Nephron (organoid): ENCODE measurements at regions not wholly inside any gene's neighbourhood (a gene's known extent, or its start where the extent isn't known, plus 50 kb on each side); places are given as distances from the start of the nearest gene placed in this dataset.

Source experiments
- H3K27ac Mint-ChIP-seq, 3 experiments: 2 replicates each; pipeline ENCODE4 v1.8.0; 2020; ENCODE audit warnings: mixed read lengths in 3 of 3, mild to moderate bottlenecking in 2 of 3, moderate library complexity in 1 of 3
- H3K27me3 Mint-ChIP-seq: 2 replicates; pipeline ENCODE4 v1.8.0; 2021; ENCODE audit warnings: low read depth, mild to moderate bottlenecking, moderate library complexity, mixed read lengths
- H3K36me3 Mint-ChIP-seq: 2 replicates; pipeline ENCODE4 v1.8.0; 2020; ENCODE audit warnings: low read depth, mixed read lengths
- H3K4me1 Mint-ChIP-seq: 2 replicates; pipeline ENCODE4 v1.8.0; 2020; ENCODE audit warnings: mixed read lengths
- H3K4me3 Mint-ChIP-seq, 3 experiments: 2 replicates each; pipeline ENCODE4 v1.8.0; 2020; ENCODE audit warnings: mild to moderate bottlenecking in 3 of 3, mixed read lengths in 3 of 3, moderate library complexity in 2 of 3
- H3K9me3 Mint-ChIP-seq: 2 replicates; pipeline ENCODE4 v1.8.0; 2020; ENCODE audit warnings: mixed read lengths
- TF ChIP-seq, protein P1 (sequence below), 3 experiments: fragments of 200-600 bp; sonication (generic); IDR thresholded peaks; one replicate each; pipeline ENCODE4 v1.5.0; 2021; ENCODE audit warnings: antibody characterized with exemption in 3 of 3; ENCODE audit not compliant: unreplicated experiment in 3 of 3

DNA sequence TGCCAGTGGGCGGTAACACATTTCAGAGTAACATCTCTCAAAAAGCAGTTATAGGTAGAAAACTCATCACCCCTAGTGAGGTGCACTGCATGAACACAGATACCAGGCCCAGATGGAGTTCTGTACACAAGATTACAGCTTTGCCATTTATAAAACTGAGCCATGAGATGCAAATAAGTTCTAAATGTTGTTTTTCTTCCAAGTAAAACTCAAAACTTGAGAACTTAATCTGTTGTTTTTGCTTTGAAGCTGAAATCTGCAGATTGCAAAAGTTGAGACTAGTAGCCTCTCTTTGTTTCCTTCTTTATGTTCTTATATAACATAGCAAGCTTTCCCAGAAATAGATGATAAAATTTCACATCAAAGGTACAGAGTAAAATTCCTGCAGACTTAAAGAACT lies 434.1 kb downstream of the PLK2 start:
- Mint-ChIP-seq H3K4me3 (no peak overlapping the region), H3K9me3 (no peaks in the 10 kb centered on the region), H3K4me1 (no peaks in the 10 kb centered on the region), H3K36me3 (no peaks in the 10 kb centered on the region), H3K27me3 (no peaks in the 10 kb centered on the region), H3K27ac (no peak overlapping the region)
- TF ChIP-seq, protein P1, sequence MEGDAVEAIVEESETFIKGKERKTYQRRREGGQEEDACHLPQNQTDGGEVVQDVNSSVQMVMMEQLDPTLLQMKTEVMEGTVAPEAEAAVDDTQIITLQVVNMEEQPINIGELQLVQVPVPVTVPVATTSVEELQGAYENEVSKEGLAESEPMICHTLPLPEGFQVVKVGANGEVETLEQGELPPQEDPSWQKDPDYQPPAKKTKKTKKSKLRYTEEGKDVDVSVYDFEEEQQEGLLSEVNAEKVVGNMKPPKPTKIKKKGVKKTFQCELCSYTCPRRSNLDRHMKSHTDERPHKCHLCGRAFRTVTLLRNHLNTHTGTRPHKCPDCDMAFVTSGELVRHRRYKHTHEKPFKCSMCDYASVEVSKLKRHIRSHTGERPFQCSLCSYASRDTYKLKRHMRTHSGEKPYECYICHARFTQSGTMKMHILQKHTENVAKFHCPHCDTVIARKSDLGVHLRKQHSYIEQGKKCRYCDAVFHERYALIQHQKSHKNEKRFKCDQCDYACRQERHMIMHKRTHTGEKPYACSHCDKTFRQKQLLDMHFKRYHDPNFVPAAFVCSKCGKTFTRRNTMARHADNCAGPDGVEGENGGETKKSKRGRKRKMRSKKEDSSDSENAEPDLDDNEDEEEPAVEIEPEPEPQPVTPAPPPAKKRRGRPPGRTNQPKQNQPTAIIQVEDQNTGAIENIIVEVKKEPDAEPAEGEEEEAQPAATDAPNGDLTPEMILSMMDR (IDR thresholded peaks at IDR 0.05; ENCODE audit: unreplicated experiment in 3 of 3) = no peak

DNA sequence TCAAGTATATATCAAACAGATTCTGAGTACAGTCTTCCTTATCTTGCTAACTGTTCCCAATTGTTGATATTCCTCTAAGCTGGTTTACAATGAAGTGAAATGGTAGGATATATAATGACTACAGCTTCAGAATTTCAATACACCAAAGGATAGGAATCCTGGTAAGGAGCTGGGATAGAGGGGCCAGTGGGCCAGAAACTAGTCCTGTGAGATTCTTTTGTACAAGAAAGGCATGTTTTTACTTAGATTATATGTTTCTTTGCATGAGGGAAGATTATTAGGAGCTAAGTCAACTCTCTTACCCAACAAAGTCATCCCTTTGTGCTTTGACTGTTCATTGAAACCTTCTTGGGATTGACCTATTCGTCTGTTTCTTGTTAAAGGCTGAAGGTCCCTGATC lies 435.7 kb downstream of the PLK2 start:
- Mint-ChIP-seq H3K4me3 (no peak overlapping the region), H3K36me3 (no peaks in the 10 kb centered on the region), H3K27ac (no peak overlapping the region), H3K9me3 (no peaks in the 10 kb centered on the region), H3K4me1 (peaks cover 4% of the 10 kb centered on the region), H3K27me3 (no peaks in the 10 kb centered on the region)
- TF ChIP-seq, protein P1 (IDR thresholded peaks at IDR 0.05; ENCODE audit: unreplicated experiment in 3 of 3) = no peak

DNA sequence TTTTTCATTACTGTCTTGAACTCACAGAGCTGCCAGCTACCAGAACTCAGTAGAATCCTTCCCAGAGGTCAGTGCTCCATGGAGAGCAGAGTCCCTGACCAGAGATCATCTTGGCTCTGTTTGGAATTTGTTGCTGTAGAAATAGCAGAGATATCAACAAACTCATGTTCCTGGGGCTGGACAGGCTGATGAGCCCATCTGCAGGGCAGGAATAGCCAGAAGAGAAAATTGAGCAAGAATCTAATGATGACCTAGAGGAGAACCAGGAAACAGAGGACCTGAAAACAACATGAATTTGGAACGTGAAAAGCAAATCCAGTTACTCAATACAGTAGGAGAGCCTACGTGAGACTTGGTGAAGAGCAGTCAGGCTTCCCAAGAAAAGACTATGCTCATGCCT lies 437.8 kb downstream of the PLK2 start:
- H3K9me3 Mint-ChIP-seq = no peaks in the 10 kb centered on the region
- no peak overlapping the region for H3K4me3 Mint-ChIP-seq
- no peak overlapping the region for H3K27ac Mint-ChIP-seq
- H3K27me3 Mint-ChIP-seq = no peaks in the 10 kb centered on the region
- H3K4me1 Mint-ChIP-seq = peaks cover 9% of the 10 kb centered on the region
- TF ChIP-seq, protein P1 (IDR thresholded peaks at IDR 0.05; ENCODE audit: unreplicated experiment in 3 of 3) = no peak
- no peaks in the 10 kb centered on the region for H3K36me3 Mint-ChIP-seq

DNA sequence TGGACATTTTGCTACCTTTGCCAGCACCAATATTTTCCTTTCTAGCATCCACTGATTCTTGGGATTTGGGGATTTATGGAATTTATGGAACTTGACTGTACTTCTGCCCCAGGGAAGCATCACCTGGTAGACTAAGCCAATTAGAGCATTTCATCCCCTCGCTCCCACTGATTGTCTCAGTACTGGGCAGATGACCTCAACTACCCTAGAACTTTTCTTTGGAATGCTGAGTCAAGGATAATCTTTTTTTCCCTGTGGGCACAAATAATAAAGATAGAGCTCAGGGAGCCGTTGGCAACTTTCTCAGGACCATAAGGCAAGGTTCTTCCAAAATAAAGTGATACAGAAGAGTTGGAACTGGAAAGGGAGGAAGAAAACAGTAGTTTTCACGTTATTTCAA lies 438.4 kb downstream of the PLK2 start:
- no peaks in the 10 kb centered on the region for H3K9me3 Mint-ChIP-seq
- H3K27ac Mint-ChIP-seq = no peak overlapping the region
- no peak overlapping the region for H3K4me3 Mint-ChIP-seq
- H3K4me1 Mint-ChIP-seq = peaks cover 9% of the 10 kb centered on the region
- H3K27me3 Mint-ChIP-seq = peaks cover under 1% of the 10 kb centered on the region
- H3K36me3 Mint-ChIP-seq = no peaks in the 10 kb centered on the region
- TF ChIP-seq, protein P1 (IDR thresholded peaks at IDR 0.05; ENCODE audit: unreplicated experiment in 3 of 3) = no peak

DNA sequence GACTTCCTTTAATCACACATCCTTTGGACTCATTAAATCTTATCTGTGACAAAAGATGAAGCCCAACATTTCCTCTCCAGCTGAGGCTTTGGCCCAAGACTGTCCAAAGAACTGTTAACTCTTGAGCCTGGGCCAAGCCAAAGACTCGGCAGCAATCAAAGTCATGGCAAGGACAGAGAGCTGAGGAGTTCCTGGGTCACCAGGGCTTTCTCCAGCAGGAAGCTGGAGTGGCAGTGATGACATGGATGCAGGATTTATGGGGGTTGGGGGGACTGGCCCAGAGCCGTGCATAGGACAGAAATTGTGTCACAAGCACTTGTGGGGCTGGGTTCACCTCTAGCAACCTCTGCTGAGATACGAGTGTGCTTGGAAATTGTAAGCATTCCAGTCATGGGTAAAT lies 440.3 kb downstream of the PLK2 start:
- TF ChIP-seq, protein P1 (IDR thresholded peaks at IDR 0.05; ENCODE audit: unreplicated experiment in 3 of 3) = no peak
- no peaks in the 10 kb centered on the region for H3K9me3 Mint-ChIP-seq
- H3K36me3 Mint-ChIP-seq = no peaks in the 10 kb centered on the region
- peaks cover 3% of the 10 kb centered on the region for H3K27me3 Mint-ChIP-seq
- H3K4me3 Mint-ChIP-seq = no peak overlapping the region
- H3K27ac Mint-ChIP-seq = no peak overlapping the region
- peaks cover 9% of the 10 kb centered on the region for H3K4me1 Mint-ChIP-seq

DNA sequence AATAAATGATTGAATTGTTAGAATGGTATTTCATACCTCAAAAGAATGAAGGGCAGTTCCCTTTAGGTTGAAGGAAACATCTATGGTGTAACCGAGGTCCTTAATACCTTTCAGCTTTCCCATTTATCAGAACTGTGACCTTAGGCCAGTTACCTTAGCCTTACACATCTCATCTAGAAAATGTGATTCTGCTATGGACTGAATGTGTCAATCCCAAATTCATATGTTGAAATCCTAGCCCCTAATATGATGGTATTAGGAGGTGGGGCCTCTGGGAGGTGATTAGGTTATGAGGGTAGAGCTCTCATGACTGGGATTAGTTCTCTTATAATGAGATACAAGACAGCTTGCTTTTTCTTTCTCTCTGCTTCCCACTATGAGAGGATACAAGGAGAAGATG lies 441.9 kb downstream of the PLK2 start:
- Mint-ChIP-seq H3K4me1 (peaks cover 9% of the 10 kb centered on the region), H3K36me3 (no peaks in the 10 kb centered on the region), H3K27me3 (peaks cover 3% of the 10 kb centered on the region), H3K27ac (no peak overlapping the region), H3K9me3 (no peaks in the 10 kb centered on the region), H3K4me3 (no peak overlapping the region)
- TF ChIP-seq, protein P1 (IDR thresholded peaks at IDR 0.05; ENCODE audit: unreplicated experiment in 3 of 3) = no peak
